ENCODE measurements at regions not wholly inside any gene's neighbourhood (a gene's known extent, or its start where the extent isn't known, plus 50 kb on each side); places are given as distances from the start of the nearest gene placed in this dataset.
"Not testable (repeated sequence)": the region's sequence is repeated elsewhere in the genome, so short reads cannot be mapped to it uniquely, and the experiment has no call there.

- not testable (repeated sequence) for DNase-seq
Measured at GRCh38 chr12:82634495-82635258, 52.0 kb upstream of the TMTC2 start.

GRCh38 chr12:82635263-82635662 is 51.4 kb upstream of the TMTC2 start:
- DNase-seq = no peak
